Endodermal cell (in vitro differentiated cells): ENCODE measurements at regions not wholly inside any gene's neighbourhood (a gene's known extent, or its start where the extent isn't known, plus 50 kb on each side); places are given as distances from the start of the nearest gene placed in this dataset.

Experiments used
- DNase-seq: peaks from one replicate; pipeline ENCODE4 v3.0.0-alpha.2; 2017
- H3K27ac ChIP-seq: 2 replicates; pipeline ENCODE4 v1.5.1; 2013; ENCODE audit warnings: mild to moderate bottlenecking, low read depth, low read length, moderate library complexity
- H3K27me3 ChIP-seq: 2 replicates; pipeline ENCODE4 v1.6.1; 2013; ENCODE audit warnings: mild to moderate bottlenecking, low read length, moderate library complexity; ENCODE audit not compliant: insufficient read depth, control insufficient read depth, poor library complexity, severe bottlenecking
- H3K36me3 ChIP-seq: 2 replicates; pipeline ENCODE4 v1.7.0; 2013; ENCODE audit warnings: mild to moderate bottlenecking, low read length, moderate library complexity; ENCODE audit not compliant: control insufficient read depth, insufficient read depth
- H3K4me1 ChIP-seq: one replicate; pipeline ENCODE4 v1.7.0; 2013; ENCODE audit warnings: low read length; ENCODE audit not compliant: control insufficient read depth, insufficient read depth
- H3K4me3 ChIP-seq: 2 replicates; pipeline ENCODE4 v1.5.1; 2013; ENCODE audit warnings: mild to moderate bottlenecking, low read length, moderate library complexity
- H3K9ac ChIP-seq: 2 replicates; pipeline ENCODE4 v1.6.1; 2013; ENCODE audit warnings: mild to moderate bottlenecking, low read length, moderate library complexity; ENCODE audit not compliant: poor library complexity, severe bottlenecking; ENCODE audit errors: extremely low read depth
- H3K9me3 ChIP-seq: 2 replicates; pipeline ENCODE4 v1.6.1; 2013; ENCODE audit warnings: mild to moderate bottlenecking, low read length, moderate library complexity; ENCODE audit not compliant: control insufficient read depth
- H3K27ac Mint-ChIP-seq: 2 replicates; pipeline ENCODE4 v1.8.0; 2020; ENCODE audit warnings: mixed read lengths
- H3K27me3 Mint-ChIP-seq: 2 replicates; pipeline ENCODE4 v1.8.0; 2021; ENCODE audit warnings: mild to moderate bottlenecking, mixed read lengths; ENCODE audit not compliant: insufficient read depth
- H3K36me3 Mint-ChIP-seq: 2 replicates; pipeline ENCODE4 v1.8.0; 2020; ENCODE audit warnings: low read depth, mixed read lengths
- H3K4me1 Mint-ChIP-seq: 2 replicates; pipeline ENCODE4 v1.8.0; 2020; ENCODE audit warnings: mixed read lengths
- H3K4me3 Mint-ChIP-seq: 2 replicates; pipeline ENCODE4 v1.8.0; 2020; ENCODE audit warnings: mild to moderate bottlenecking, moderate library complexity, mixed read lengths
- H3K9me3 Mint-ChIP-seq: 2 replicates; pipeline ENCODE4 v1.8.0; 2020; ENCODE audit warnings: mild to moderate bottlenecking, mixed read lengths
- WGBS, 2 experiments: methylation state at CpG; one replicate each; pipeline versions ENCODE4 v1.1.5 to v1.1.7; 2013; ENCODE audit warnings: missing lambda C conversion rate in 2 of 2, mixed read lengths in 1 of 2; ENCODE audit not compliant: insufficient coverage in 1 of 2, insufficient read length in 1 of 2; 5-methylcytosine and 5-hydroxymethylcytosine counted together
- TF ChIP-seq, protein P1 (sequence below): fragments of 200-600 bp; sonication (generic); conservative IDR thresholded peaks from 2 replicates; pipeline ENCODE4 v1.5.0; 2021; ENCODE audit warnings: antibody characterized with exemption, mild to moderate bottlenecking

DNA sequence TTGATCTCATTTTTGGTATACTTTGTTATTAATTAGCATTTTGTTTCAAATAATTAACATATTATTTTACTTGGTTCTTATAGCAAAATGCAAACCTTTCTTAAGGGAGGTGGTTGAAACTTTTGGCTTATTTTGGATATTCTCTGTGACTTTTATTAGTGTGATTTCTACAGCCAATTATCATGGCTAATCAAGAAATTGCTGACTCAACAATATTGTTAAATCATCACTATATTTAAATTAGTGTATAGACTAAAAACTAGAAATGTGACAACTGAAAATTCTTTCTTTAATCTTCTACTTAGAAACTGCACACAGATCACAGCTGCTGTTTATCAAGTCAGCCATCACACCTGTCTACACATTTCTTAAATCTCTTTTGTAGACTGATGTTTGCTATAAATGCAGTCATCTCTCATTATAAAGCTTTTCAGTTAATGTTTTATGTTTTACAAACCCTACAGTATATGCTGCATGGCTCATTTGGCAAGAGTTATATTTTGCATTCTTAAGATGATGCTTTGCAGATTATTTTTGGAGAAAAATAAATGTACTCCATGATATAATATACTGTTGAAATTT lies 389.8 kb upstream of the PCDH10 start:
- Histone ChIP-seq H3K36me3 (no peaks in the 10 kb centered on the region), H3K4me1 (peaks cover 3% of the 10 kb centered on the region), H3K4me3 (no peak overlapping the region), H3K9me3 (no peaks in the 10 kb centered on the region), H3K27ac (no peak overlapping the region), H3K27me3 (no peaks in the 10 kb centered on the region), H3K9ac (no peak overlapping the region)
- TF ChIP-seq, protein P1, sequence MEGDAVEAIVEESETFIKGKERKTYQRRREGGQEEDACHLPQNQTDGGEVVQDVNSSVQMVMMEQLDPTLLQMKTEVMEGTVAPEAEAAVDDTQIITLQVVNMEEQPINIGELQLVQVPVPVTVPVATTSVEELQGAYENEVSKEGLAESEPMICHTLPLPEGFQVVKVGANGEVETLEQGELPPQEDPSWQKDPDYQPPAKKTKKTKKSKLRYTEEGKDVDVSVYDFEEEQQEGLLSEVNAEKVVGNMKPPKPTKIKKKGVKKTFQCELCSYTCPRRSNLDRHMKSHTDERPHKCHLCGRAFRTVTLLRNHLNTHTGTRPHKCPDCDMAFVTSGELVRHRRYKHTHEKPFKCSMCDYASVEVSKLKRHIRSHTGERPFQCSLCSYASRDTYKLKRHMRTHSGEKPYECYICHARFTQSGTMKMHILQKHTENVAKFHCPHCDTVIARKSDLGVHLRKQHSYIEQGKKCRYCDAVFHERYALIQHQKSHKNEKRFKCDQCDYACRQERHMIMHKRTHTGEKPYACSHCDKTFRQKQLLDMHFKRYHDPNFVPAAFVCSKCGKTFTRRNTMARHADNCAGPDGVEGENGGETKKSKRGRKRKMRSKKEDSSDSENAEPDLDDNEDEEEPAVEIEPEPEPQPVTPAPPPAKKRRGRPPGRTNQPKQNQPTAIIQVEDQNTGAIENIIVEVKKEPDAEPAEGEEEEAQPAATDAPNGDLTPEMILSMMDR = no peak
- Mint-ChIP-seq H3K36me3 (no peaks in the 10 kb centered on the region), H3K27me3 (no peaks in the 10 kb centered on the region), H3K4me1 (peaks cover under 1% of the 10 kb centered on the region), H3K4me3 (no peak overlapping the region), H3K9me3 (no peaks in the 10 kb centered on the region), H3K27ac (no peak overlapping the region)
- no peak for DNase-seq

DNA sequence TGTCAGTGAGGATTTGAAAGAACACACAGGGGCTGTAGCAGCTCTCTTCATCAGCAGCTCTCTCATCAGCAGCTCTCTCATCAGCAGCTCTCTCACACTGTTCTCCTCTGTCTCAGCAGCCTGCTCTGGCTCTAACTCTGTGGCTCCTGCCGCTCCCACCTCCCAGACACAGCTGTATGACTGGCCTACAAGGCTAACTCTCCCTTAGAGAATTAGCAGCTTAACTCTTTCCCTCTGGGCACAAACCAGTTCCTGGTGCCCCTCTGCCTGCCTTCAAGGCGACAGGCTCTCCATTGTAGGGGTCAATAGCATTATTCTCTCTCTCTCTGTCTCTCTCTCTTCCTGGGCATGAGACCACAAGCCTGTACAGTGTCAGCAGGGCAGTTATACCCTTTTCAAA lies 385.6 kb upstream of the PCDH10 start:
- Histone ChIP-seq H3K4me3 (no peak overlapping the region), H3K9ac (no peak overlapping the region), H3K27me3 (no peaks in the 10 kb centered on the region), H3K36me3 (no peaks in the 10 kb centered on the region), H3K4me1 (peaks cover 3% of the 10 kb centered on the region), H3K9me3 (no peaks in the 10 kb centered on the region), H3K27ac (no peak overlapping the region)
- Mint-ChIP-seq H3K27ac (no peak overlapping the region), H3K9me3 (no peaks in the 10 kb centered on the region), H3K36me3 (no peaks in the 10 kb centered on the region), H3K27me3 (no peaks in the 10 kb centered on the region), H3K4me3 (no peak overlapping the region), H3K4me1 (no peaks in the 10 kb centered on the region)
- TF ChIP-seq, protein P1 = no peak
- WGBS, 2 experiments = 88 to 94% methylated on average over 2 of the region's 2 CpGs
- no peak for DNase-seq

DNA sequence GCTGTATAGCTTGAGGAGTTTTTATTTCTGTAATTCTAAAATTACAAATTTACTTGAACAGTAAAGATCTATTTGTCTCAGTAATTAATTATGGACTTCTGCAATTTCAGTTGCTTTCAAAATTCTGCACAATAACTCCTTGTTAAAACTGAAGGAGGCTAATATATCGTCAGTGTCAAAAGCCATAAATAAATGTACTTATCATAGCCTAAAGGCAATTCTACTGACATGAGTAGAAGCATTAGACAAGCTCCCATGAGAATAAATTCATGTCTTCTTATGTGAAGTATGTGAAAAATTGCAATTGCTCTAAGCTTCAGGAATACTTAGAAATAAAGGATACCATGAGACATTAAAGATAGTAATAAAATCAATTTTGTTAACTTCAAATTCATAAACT lies 381.2 kb upstream of the PCDH10 start:
- Histone ChIP-seq H3K4me1 (no peaks in the 10 kb centered on the region), H3K27me3 (no peaks in the 10 kb centered on the region), H3K36me3 (no peaks in the 10 kb centered on the region), H3K4me3 (no peak overlapping the region), H3K9ac (no peak overlapping the region), H3K27ac (no peak overlapping the region), H3K9me3 (no peaks in the 10 kb centered on the region)
- TF ChIP-seq, protein P1 = no peak
- 88 to 100% methylated on average over 1 of the region's 1 CpG for WGBS, 2 experiments
- Mint-ChIP-seq H3K36me3 (no peaks in the 10 kb centered on the region), H3K9me3 (no peaks in the 10 kb centered on the region), H3K27ac (no peak overlapping the region), H3K27me3 (no peaks in the 10 kb centered on the region), H3K4me3 (no peak overlapping the region), H3K4me1 (peaks cover 5% of the 10 kb centered on the region)
- DNase-seq = no peak
